Smooth muscle cell (in vitro differentiated cells): ENCODE measurements at regions not wholly inside any gene's neighbourhood (a gene's known extent, or its start where the extent isn't known, plus 50 kb on each side); places are given as distances from the start of the nearest gene placed in this dataset.
"Not testable (repeated sequence)": the region's sequence is repeated elsewhere in the genome, so short reads cannot be mapped to it uniquely, and the experiment has no call there.

Experiments
- DNase-seq: peaks from one replicate; lab custom pipeline; 2025; ENCODE audit not compliant: unreplicated experiment; lab: John Stamatoyannopoulos, UW
- H2AFZ ChIP-seq: fragments of 200-600 bp; sonication (generic); 2 replicates; pipeline ENCODE4 v1.6.0; 2016; ENCODE audit warnings: antibody characterized with exemption, low read depth, mild to moderate bottlenecking
- H3F3A ChIP-seq: fragments of 200-600 bp; sonication (generic); 2 replicates; pipeline ENCODE4 v1.6.0; 2017; ENCODE audit warnings: antibody characterized with exemption, low read depth
- H3K27ac ChIP-seq: fragments of 200-600 bp; sonication (generic); 2 replicates; pipeline ENCODE4 v1.5.1; 2016; ENCODE audit warnings: low read depth, mild to moderate bottlenecking
- H3K27me3 ChIP-seq: fragments of 200-600 bp; sonication (generic); 2 replicates; pipeline ENCODE4 v1.6.1; 2016; ENCODE audit warnings: low read depth, mild to moderate bottlenecking
- H3K36me3 ChIP-seq: fragments of 200-600 bp; sonication (generic); 2 replicates; pipeline ENCODE4 v1.5.1; 2016; ENCODE audit warnings: low read depth
- H3K4me1 ChIP-seq: fragments of 200-600 bp; sonication (generic); 2 replicates; pipeline ENCODE4 v1.5.1; 2016; ENCODE audit warnings: low read depth
- H3K4me2 ChIP-seq: fragments of 200-600 bp; sonication (generic); 2 replicates; pipeline ENCODE4 v1.6.0; 2016; ENCODE audit warnings: mild to moderate bottlenecking
- H3K4me3 ChIP-seq: fragments of 200-600 bp; sonication (generic); 2 replicates; pipeline ENCODE4 v1.5.1; 2016; ENCODE audit warnings: mild to moderate bottlenecking
- H3K79me2 ChIP-seq: fragments of 200-600 bp; sonication (generic); 2 replicates; pipeline ENCODE4 v1.6.0; 2016; ENCODE audit warnings: low read depth, mild to moderate bottlenecking
- H3K9ac ChIP-seq: fragments of 200-600 bp; sonication (generic); 2 replicates; pipeline ENCODE4 v1.6.0; 2016; ENCODE audit warnings: low read depth
- H3K9me3 ChIP-seq: fragments of 200-600 bp; sonication (generic); replicated peaks from 2 replicates; pipeline ENCODE4 v1.5.1; 2016; ENCODE audit warnings: low read depth
- H4K20me1 ChIP-seq: fragments of 200-600 bp; sonication (generic); 2 replicates; pipeline ENCODE4 v1.6.0; 2016; ENCODE audit warnings: low read depth
- CTCF ChIP-seq: fragments of 200-600 bp; sonication (generic); IDR thresholded peaks from 2 replicates; pipeline ENCODE4 v1.5.1; 2017; ENCODE audit warnings: borderline replicate concordance, mild to moderate bottlenecking, antibody characterized with exemption; ENCODE audit not compliant: insufficient read depth, poor library complexity, severe bottlenecking
- WGBS: methylation state at CpG from one replicate; pipeline ENCODE4 v1.1.7; 2016; ENCODE audit warnings: low lambda C conversion rate; 5-methylcytosine and 5-hydroxymethylcytosine counted together

GRCh38 chr10:30742471-30742870, 112.9 kb upstream of the LYZL2 start:
- H3K4me1 ChIP-seq: no peaks in the 10 kb centered on the region
- no peak overlapping the region for H3K9ac ChIP-seq
- TF ChIP-seq CTCF: no peak

GRCh38 chr10:30740774-30741173, 111.2 kb upstream of the LYZL2 start:
- WGBS: 91% methylated on average over 1 of the region's 1 CpG
- not testable (repeated sequence) for H3K79me2 ChIP-seq, H3K4me1 ChIP-seq, H3K4me2 ChIP-seq, H3K27me3 ChIP-seq, H4K20me1 ChIP-seq, H3K27ac ChIP-seq, H3K9me3 ChIP-seq, H3F3A ChIP-seq, H2AFZ ChIP-seq, H3K4me3 ChIP-seq, DNase-seq, H3K9ac ChIP-seq, H3K36me3 ChIP-seq

More at GRCh38 chr10:30742471-30742870, 112.9 kb upstream of the LYZL2 start:
- Histone ChIP-seq H3K4me2 (no peak overlapping the region), H3K27ac (no peak overlapping the region), H2AFZ (no peak overlapping the region), H3K27me3 (no peaks in the 10 kb centered on the region), H3K79me2 (no peaks in the 10 kb centered on the region), H4K20me1 (no peaks in the 10 kb centered on the region), H3K4me3 (no peak overlapping the region), H3K9me3 (no peaks in the 10 kb centered on the region), H3F3A (peaks cover 5% of the 10 kb centered on the region), H3K36me3 (no peaks in the 10 kb centered on the region)
- DNase-seq: no peak
- WGBS: 80% methylated on average over 4 of the region's 4 CpGs

GRCh38 chr10:30738416-30738815, 108.9 kb upstream of the LYZL2 start:
- H3F3A ChIP-seq: no peaks in the 10 kb centered on the region
- no peaks in the 10 kb centered on the region for H3K79me2 ChIP-seq
- no peaks in the 10 kb centered on the region for H3K27me3 ChIP-seq
- no peak overlapping the region for H3K9ac ChIP-seq
- no peak overlapping the region for H3K4me2 ChIP-seq
- no peaks in the 10 kb centered on the region for H4K20me1 ChIP-seq
- TF ChIP-seq CTCF: no peak
- H3K4me1 ChIP-seq: no peaks in the 10 kb centered on the region
- no peaks in the 10 kb centered on the region for H3K9me3 ChIP-seq
- no peaks in the 10 kb centered on the region for H3K36me3 ChIP-seq
- no peak overlapping the region for H3K4me3 ChIP-seq
- H2AFZ ChIP-seq: no peak overlapping the region
- no peak overlapping the region for H3K27ac ChIP-seq
- DNase-seq: no peak
- 95% methylated on average over 4 of the region's 4 CpGs for WGBS

GRCh38 chr10:30737931-30738391, 108.4 kb upstream of the LYZL2 start:
- H3K27me3 ChIP-seq: no peaks in the 10 kb centered on the region
- WGBS: 79% methylated on average over 11 of the region's 11 CpGs
- no peak for DNase-seq
- no peak overlapping the region for H3K4me2 ChIP-seq
- no peaks in the 10 kb centered on the region for H3K79me2 ChIP-seq
- H3K9ac ChIP-seq: no peak overlapping the region
- H2AFZ ChIP-seq: no peak overlapping the region
- H4K20me1 ChIP-seq: no peaks in the 10 kb centered on the region
- H3K9me3 ChIP-seq: no peaks in the 10 kb centered on the region
- no peaks in the 10 kb centered on the region for H3K36me3 ChIP-seq
- TF ChIP-seq CTCF: no peak
- H3K4me1 ChIP-seq: no peaks in the 10 kb centered on the region
- no peak overlapping the region for H3K4me3 ChIP-seq
- H3F3A ChIP-seq: no peaks in the 10 kb centered on the region
- peak overlapping the region; percentile 86 for H3K27ac ChIP-seq
